ENCODE measurements at regions not wholly inside any gene's neighbourhood (a gene's known extent, or its start where the extent isn't known, plus 50 kb on each side); places are given as distances from the start of the nearest gene placed in this dataset.

- DNase-seq (ENCODE audit: low read depth), result no peak
Observed at GRCh38 chr16:85344502-85345128, 232.3 kb upstream of the CIBAR2 start.

GRCh38 chr16:85345129-85345639 lies 232.9 kb upstream of the CIBAR2 start:
- H3K4me3 ChIP-seq (ENCODE audit: low read depth, low read length), result no peak overlapping the region
- DNase-seq (ENCODE audit: low read depth), result no peak

More at GRCh38 chr16:85344502-85345128, 232.3 kb upstream of the CIBAR2 start:
- no peak overlapping the region for H3K4me3 ChIP-seq (ENCODE audit: low read depth, low read length)

GRCh38 chr16:85346404-85347212 lies 234.3 kb upstream of the CIBAR2 start:
- no peak overlapping the region for H3K4me3 ChIP-seq (ENCODE audit: low read depth, low read length)
- DNase-seq (ENCODE audit: low read depth), result no peak

GRCh38 chr16:85347213-85347591 lies 234.9 kb upstream of the CIBAR2 start:
- no peak for DNase-seq (ENCODE audit: low read depth)
- no peak overlapping the region for H3K4me3 ChIP-seq (ENCODE audit: low read depth, low read length)

DNA sequence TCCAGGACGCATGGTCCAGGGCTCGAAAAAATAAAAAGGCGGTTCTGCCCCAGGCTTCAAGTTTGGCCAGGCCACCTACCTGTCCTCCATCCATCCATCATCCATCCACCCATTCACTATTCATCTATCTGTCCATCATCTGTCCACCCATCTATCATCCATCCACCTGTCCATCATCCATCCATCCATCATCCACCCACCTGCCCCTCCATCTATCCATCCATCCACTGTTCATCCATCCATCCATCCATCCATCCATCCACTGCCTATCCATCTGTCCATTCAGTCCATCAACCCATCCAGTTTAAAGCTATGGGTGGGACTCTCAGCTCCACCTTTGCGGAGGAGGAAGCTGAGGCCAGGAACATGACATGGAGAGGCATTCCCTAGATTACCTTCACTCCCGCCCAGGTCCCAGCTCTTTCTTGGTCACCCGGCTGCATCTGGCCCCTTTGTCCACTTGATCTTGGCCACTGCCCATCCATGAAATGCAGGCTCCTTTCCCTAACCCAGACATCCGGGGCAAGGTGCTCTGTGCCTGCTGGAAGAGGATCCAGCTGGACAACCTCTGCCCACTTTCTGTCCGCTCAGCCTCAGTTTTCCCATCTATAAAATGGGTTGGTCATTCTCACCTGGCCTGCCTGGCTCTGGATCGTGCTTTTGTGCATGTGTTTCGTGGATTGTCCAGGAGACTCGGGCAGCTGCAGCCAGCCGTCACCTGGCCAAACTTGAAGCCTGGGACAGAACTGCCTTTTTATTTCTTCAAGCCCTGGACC lies 236.0 kb upstream of the CIBAR2 start:
- H3K4me3 ChIP-seq (ENCODE audit: low read depth, low read length), result no peak overlapping the region
- DNase-seq (ENCODE audit: low read depth), result no peak

DNA sequence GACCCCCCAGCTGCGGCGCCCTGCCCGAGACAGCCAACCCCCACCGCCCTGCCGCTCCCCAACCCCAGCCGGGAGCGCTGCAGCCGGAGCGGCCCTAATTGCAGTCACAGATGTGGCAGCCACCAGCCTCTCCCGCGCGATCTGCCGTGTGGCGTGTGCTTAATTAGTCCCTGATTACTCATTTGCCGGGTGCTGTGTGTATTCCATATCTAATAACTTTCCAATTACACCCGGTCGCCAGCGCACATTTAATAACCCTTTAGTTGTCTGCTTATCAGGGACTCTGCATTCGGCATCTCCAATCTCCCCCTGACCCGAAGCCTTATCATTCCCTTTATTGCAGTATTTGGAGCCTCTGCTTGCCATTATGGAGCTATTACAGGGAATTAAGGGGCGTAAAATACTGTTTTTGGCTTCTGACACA lies 236.7 kb upstream of the CIBAR2 start:
- no peak overlapping the region for H3K4me3 ChIP-seq (ENCODE audit: low read depth, low read length)
- DNase-seq (ENCODE audit: low read depth), result no peak

- no peak for DNase-seq (ENCODE audit: low read depth)
- no peak overlapping the region for H3K4me3 ChIP-seq (ENCODE audit: low read depth, low read length)
Observed at GRCh38 chr16:85349365-85350145, 237.3 kb upstream of the CIBAR2 start.

GRCh38 chr16:85350146-85350728 lies 238.0 kb upstream of the CIBAR2 start:
- no peak overlapping the region for H3K4me3 ChIP-seq (ENCODE audit: low read depth, low read length)
- DNase-seq (ENCODE audit: low read depth), result no peak

- DNase-seq (ENCODE audit: low read depth), result peak; percentile 94
Observed at GRCh38 chr16:85350973-85351372, 238.7 kb upstream of the CIBAR2 start.

GRCh38 chr16:85353013-85353412 lies 240.7 kb upstream of the CIBAR2 start:
- H3K4me3 ChIP-seq (ENCODE audit: low read depth, low read length), result no peak overlapping the region
- no peak for DNase-seq (ENCODE audit: low read depth)

More at GRCh38 chr16:85350973-85351372, 238.7 kb upstream of the CIBAR2 start:
- no peak overlapping the region for H3K4me3 ChIP-seq (ENCODE audit: low read depth, low read length)

DNA sequence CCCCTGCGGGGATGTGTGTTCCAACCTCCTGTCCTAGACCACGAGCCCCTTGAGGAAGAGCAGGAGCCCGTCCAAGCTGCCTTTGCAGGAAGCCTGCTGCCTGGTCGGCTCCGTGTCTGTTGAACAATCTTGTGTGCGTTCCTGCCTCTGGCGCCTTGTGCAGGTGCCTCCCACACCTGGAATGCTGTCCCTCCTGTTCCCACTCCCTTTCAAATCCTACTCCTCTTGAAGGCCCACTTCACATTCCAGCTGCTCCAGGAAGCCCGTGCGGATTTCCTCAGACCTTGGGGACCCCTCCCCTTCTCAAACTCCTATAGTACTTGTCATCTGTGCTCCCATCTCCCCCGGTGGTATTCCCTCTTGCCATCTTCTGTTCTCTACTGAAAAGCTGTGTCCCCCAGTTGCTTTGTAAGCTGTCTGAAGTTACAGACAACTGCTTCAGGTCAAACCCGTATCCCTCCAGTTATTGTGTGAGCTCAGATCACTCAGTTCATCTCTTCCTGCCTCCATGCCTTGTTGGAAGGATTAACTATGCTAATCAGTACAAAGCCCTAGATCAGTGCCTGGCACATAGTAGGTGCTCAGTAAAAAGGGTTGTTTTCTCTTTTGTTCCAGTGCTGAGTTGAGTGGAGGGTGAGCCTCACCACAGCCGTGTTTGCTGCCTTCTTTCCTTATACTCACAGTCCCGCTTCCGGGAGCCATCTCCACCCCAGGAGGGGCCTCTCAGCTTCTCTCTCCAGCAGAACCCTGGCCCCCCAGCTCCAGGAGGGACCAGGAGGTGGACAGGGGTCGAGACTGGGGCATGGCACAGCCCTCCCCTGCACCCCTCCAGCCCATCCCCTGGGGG lies 241.8 kb upstream of the CIBAR2 start:
- no peak for DNase-seq (ENCODE audit: low read depth)
- H3K4me3 ChIP-seq (ENCODE audit: low read depth, low read length), result no peak overlapping the region

DNA sequence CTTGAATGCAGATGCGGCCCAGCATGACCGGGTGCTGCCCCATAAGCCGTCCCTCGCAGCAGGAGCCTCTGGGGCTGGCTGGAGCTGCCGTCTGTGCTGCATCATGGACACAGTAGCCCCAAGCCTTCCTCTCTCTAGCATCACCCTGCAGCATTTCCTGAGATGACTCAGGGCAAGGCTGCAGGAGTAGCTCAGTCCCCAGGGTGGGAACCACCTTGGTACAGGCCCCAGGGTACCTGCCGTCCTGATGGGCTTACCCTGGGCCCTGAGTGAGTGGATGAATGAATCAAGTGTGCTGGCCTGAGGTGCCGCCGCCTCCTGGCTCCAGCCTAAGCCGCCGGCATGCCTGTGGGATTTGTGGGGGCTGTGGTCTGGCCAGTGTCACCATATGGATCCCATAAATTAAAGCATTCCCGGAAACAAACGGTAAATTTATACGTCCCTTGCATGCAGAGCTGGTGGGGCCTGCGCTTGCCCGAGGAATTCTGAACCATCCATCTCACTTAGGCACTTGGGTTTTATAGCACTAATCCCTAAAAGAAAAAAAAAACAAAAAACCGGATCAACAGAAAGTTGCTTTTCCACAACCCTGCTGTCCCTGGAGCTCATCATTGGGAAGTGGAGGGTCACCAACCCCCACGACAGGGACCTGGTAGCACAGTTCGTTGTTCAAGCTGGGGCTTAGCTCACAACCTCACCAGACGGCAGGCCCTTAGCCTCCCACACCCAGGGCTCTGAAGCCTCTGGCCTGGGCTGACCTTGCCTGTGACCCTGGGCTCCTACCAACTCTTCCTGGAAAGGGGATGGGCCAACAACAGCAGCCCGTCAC lies 242.6 kb upstream of the CIBAR2 start:
- DNase-seq (ENCODE audit: low read depth), result peak; percentile 95

DNA sequence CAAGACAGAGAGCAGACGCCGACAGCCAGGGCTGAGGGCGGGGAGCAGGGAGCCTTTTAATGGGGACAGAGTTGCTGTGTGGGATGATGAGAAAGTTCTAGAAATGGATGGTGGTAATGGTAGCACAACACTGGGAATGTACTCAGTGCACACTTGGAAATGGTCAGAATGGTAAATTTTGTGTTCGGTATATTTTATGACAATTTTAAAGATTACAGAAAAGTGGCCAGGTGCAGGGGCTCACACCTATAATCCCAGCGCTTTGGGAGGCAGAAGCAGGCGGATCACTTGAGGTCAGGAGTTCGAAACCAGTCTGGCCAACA lies 243.2 kb upstream of the CIBAR2 start:
- H3K4me3 ChIP-seq (ENCODE audit: low read depth, low read length), result no peak overlapping the region
- no peak for DNase-seq (ENCODE audit: low read depth)

More for the DNA sequence above, 242.6 kb upstream of the CIBAR2 start:
- H3K4me3 ChIP-seq (ENCODE audit: low read depth, low read length), result no peak overlapping the region

DNA sequence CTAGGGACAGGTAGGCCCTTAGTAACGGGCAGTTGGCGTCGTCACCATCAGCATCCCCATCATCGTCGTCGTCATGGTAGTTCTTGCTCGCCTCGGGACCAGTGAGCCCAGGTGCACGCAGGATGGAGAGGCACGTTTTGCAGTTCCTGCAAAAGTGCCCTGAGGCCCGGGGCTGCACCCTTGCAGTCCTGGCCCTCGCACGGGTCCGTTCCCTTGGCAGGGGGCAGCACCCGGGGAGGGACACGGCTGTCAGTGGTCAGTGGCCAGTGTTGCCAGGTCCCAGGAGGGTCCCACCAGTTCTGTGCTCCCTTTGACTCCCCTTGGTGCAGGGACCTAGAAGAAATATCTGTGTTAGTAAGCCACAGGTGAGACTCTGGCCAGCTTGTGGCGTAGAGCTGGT lies 243.9 kb upstream of the CIBAR2 start:
- no peak overlapping the region for H3K4me3 ChIP-seq (ENCODE audit: low read depth, low read length)
- DNase-seq (ENCODE audit: low read depth), result no peak

GRCh38 chr16:85357323-85357722 lies 245.1 kb upstream of the CIBAR2 start:
- H3K4me3 ChIP-seq (ENCODE audit: low read depth, low read length), result no peak overlapping the region
- no peak for DNase-seq (ENCODE audit: low read depth)

DNA sequence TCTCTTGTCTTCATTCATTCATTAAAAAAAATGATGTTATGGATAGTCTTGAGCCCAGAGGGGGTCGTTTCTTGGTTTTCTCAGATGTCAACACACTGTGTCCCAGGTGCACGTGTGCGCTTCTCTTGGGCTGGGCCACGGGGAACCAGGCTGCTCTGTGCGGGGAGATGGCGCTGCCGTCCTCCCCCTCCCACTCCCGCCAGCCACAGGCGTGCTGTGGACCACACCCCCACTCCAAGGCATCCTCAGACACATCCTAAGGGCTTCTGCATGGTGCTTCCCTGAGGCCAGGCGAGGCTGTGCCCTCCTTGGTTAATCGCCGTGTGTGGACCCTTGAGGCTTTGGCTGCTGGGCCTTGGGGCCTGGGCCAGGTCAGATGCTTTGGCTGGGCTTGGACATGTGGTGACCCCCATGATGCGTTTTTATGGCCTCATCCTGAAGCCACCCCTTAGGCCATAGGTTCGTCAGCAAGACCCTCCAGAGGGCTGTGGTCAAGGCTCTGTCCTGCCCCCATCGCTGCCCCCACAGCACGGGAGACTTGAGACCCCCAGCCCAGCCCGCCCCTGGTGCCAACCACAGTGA lies 245.7 kb upstream of the CIBAR2 start:
- no peak overlapping the region for H3K4me3 ChIP-seq (ENCODE audit: low read depth, low read length)
- no peak for DNase-seq (ENCODE audit: low read depth)

GRCh38 chr16:85358704-85359146 lies 246.5 kb upstream of the CIBAR2 start:
- H3K4me3 ChIP-seq (ENCODE audit: low read depth, low read length), result no peak overlapping the region
- DNase-seq (ENCODE audit: low read depth), result no peak

All from skeletal muscle cell (primary cell).